ENCODE measurements at regions not wholly inside any gene's neighbourhood (a gene's known extent, or its start where the extent isn't known, plus 50 kb on each side); places are given as distances from the start of the nearest gene placed in this dataset.

DNA sequence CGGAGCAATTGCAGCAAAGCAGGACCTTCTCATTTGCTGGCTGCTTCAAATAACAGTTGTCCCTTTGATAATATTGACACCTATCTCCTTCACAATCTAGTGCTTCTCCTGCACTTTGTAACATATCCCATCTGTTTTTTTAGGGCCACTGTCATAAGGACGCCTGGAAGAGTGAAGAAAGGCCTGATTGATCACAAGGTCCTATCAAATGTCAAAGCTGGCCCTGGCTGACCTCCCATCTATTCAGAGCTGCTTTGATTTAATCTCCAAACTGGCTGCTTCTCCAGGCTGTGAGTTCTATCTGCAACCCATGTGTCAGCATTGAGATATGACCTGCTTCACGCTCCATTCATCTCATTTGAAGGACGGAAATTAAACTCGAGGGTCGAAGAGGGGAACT is 601.2 kb upstream of the KCNMB2 start:
- Histone ChIP-seq H3K79me2 (ENCODE audit: low read depth) (no peaks in the 10 kb centered on the region), H4K20me1 (ENCODE audit: insufficient read depth) (no peaks in the 10 kb centered on the region), H3K4me1 (replicated peaks; ENCODE audit: insufficient read depth) (no peaks in the 10 kb centered on the region), H3F3A (ENCODE audit: insufficient read depth, low read depth) (no peaks in the 10 kb centered on the region), H3K27ac (no peak overlapping the region), H3K4me2 (no peak overlapping the region), H2AFZ (no peak overlapping the region), H3K9me3 (ENCODE audit: insufficient read depth, low read depth) (peaks cover 7% of the 10 kb centered on the region; the same call in 1 of the 2 replicates), H3K36me3 (ENCODE audit: low read depth) (no peaks in the 10 kb centered on the region), H3K27me3 (ENCODE audit: insufficient read depth, low read depth) (no peaks in the 10 kb centered on the region), H3K9me2 (ENCODE audit: insufficient read depth) (no peaks in the 10 kb centered on the region), H3K4me3 (no peak overlapping the region)
- no peak for TF ChIP-seq EZH2 (IDR thresholded peaks at IDR 0.05; ENCODE audit: low read depth)
- TF ChIP-seq, protein P1, sequence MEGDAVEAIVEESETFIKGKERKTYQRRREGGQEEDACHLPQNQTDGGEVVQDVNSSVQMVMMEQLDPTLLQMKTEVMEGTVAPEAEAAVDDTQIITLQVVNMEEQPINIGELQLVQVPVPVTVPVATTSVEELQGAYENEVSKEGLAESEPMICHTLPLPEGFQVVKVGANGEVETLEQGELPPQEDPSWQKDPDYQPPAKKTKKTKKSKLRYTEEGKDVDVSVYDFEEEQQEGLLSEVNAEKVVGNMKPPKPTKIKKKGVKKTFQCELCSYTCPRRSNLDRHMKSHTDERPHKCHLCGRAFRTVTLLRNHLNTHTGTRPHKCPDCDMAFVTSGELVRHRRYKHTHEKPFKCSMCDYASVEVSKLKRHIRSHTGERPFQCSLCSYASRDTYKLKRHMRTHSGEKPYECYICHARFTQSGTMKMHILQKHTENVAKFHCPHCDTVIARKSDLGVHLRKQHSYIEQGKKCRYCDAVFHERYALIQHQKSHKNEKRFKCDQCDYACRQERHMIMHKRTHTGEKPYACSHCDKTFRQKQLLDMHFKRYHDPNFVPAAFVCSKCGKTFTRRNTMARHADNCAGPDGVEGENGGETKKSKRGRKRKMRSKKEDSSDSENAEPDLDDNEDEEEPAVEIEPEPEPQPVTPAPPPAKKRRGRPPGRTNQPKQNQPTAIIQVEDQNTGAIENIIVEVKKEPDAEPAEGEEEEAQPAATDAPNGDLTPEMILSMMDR (conservative IDR thresholded peaks at IDR 0.05), result no peak
- intact Hi-C loops (cut with micrococcal nuclease; ENCODE audit: unreplicated experiment), result no loop called here
- ChIA-PET CTCF (interaction anchor here (0.6 kb wide), 1 partner anchor 78 kb away, joined by 4 read pairs; no protein-coding TSS in a partner anchor), POLR2A (ENCODE audit: unreplicated experiment) (interaction anchor here (0.6 kb wide), 1 partner anchor 414 kb away, joined by 3 read pairs; no protein-coding TSS in a partner anchor)
- no TSS peak for BruUV-seq (replicated peaks)
- DNase-seq, result no peak

DNA sequence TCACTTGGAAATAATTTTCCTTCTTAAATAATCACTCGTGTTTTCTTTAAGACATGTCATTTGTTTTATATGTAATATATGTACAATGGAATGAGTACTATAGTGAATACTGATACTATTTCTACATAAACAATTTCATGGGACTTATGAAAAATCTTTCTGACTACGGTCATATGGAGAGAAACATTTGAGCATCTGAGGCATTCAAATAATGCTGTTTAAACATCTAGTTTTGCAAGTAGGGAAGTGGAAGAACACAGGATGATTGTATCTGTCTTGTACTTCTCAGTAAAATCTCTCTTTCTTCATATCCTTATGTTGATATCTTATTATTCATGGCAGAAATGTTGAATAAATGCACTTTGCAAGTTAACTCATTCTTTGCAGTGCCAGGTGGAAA is 599.5 kb upstream of the KCNMB2 start:
- Histone ChIP-seq H2AFZ (no peak overlapping the region), H3K4me2 (no peak overlapping the region), H3F3A (ENCODE audit: insufficient read depth, low read depth) (no peaks in the 10 kb centered on the region), H3K9me3 (ENCODE audit: insufficient read depth, low read depth) (0 out of 2 replicates have a peak, but pooled peaks cover under 1% of the 10 kb centered on the region), H3K27me3 (ENCODE audit: insufficient read depth, low read depth) (no peaks in the 10 kb centered on the region), H3K79me2 (ENCODE audit: low read depth) (no peaks in the 10 kb centered on the region), H3K4me1 (replicated peaks; ENCODE audit: insufficient read depth) (no peaks in the 10 kb centered on the region), H3K27ac (no peak overlapping the region), H3K9me2 (ENCODE audit: insufficient read depth) (no peaks in the 10 kb centered on the region), H3K36me3 (ENCODE audit: low read depth) (no peaks in the 10 kb centered on the region), H3K4me3 (no peak overlapping the region), H4K20me1 (ENCODE audit: insufficient read depth) (no peaks in the 10 kb centered on the region)
- POLR2A ChIA-PET (ENCODE audit: unreplicated experiment), result no interaction called here
- no peak for TF ChIP-seq EZH2 (IDR thresholded peaks at IDR 0.05; ENCODE audit: low read depth)
- TF ChIP-seq, protein P1 (conservative IDR thresholded peaks at IDR 0.05), result no peak
- BruUV-seq (replicated peaks), result no TSS peak
- CTCF ChIA-PET, result no interaction called here
- intact Hi-C loops (cut with micrococcal nuclease; ENCODE audit: unreplicated experiment), result no loop called here
- no peak for DNase-seq

DNA sequence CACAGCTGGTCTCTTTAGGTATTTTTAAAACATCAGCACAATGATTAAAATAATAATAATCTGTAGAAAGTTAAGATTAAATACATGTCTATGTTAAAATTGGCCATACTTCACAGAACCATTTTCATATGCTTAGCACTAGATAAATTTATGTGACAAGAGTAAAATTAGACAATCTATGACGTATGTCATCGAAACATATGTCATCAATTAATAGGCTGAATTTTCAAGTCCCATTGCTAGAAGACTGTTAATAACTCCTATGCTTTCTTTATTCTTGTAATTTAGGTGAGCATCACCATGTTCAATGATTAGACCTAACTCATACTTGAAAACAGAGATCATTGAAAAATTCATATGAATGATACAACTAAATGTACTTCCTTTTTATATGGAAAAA is 593.3 kb upstream of the KCNMB2 start:
- H3K4me1 ChIP-seq (replicated peaks; ENCODE audit: insufficient read depth), result 0 out of 2 replicates have a peak, but pooled peaks cover 8% of the 10 kb centered on the region
- no peak for DNase-seq
- H3F3A ChIP-seq (ENCODE audit: insufficient read depth, low read depth), result no peaks in the 10 kb centered on the region
- TF ChIP-seq, protein P1 (conservative IDR thresholded peaks at IDR 0.05), result no peak
- TF ChIP-seq EZH2 (IDR thresholded peaks at IDR 0.05; ENCODE audit: low read depth), result no peak
- no peaks in the 10 kb centered on the region for H3K9me3 ChIP-seq (ENCODE audit: insufficient read depth, low read depth)
- BruUV-seq (replicated peaks), result no TSS peak
- no peak overlapping the region for H3K27ac ChIP-seq
- intact Hi-C loops (cut with micrococcal nuclease; ENCODE audit: unreplicated experiment), result no loop called here
- no peak overlapping the region for H3K4me2 ChIP-seq
- no peaks in the 10 kb centered on the region for H3K36me3 ChIP-seq (ENCODE audit: low read depth)
- no peak overlapping the region for H2AFZ ChIP-seq
- no peaks in the 10 kb centered on the region for H3K9me2 ChIP-seq (ENCODE audit: insufficient read depth)
- H3K27me3 ChIP-seq (ENCODE audit: insufficient read depth, low read depth), result no peaks in the 10 kb centered on the region
- H3K4me3 ChIP-seq, result no peak overlapping the region
- ChIA-PET POLR2A (ENCODE audit: unreplicated experiment) (interaction anchor here (0.6 kb wide), 1 partner anchor 442 kb away, joined by 11 read pairs; no protein-coding TSS in a partner anchor), CTCF (no interaction called here)
- H4K20me1 ChIP-seq (ENCODE audit: insufficient read depth), result no peaks in the 10 kb centered on the region
- H3K79me2 ChIP-seq (ENCODE audit: low read depth), result no peaks in the 10 kb centered on the region

Data from PC-9 (cell line).